ENCODE measurements at regions not wholly inside any gene's neighbourhood (a gene's known extent, or its start where the extent isn't known, plus 50 kb on each side); places are given as distances from the start of the nearest gene placed in this dataset.
"Not testable (repeated sequence)": the region's sequence is repeated elsewhere in the genome, so short reads cannot be mapped to it uniquely, and the experiment has no call there.

- not testable (repeated sequence) for DNase-seq
Measured at GRCh38 chr16:58878641-58879040, 144.5 kb upstream of the GOT2 start.

- no peak for DNase-seq
Measured at GRCh38 chr16:58866935-58867334, 132.8 kb upstream of the GOT2 start.

GRCh38 chr16:58863761-58864160 lies 129.6 kb upstream of the GOT2 start:
- DNase-seq = no peak

GRCh38 chr16:58863042-58863441 lies 128.9 kb upstream of the GOT2 start:
- no peak for DNase-seq

- no peak for DNase-seq
Measured at GRCh38 chr16:58862334-58863021, 128.4 kb upstream of the GOT2 start.

GRCh38 chr16:58859958-58860669 lies 126.0 kb upstream of the GOT2 start:
- DNase-seq = no peak

GRCh38 chr16:58858577-58858976 lies 124.5 kb upstream of the GOT2 start:
- DNase-seq = not testable (repeated sequence)

- no peak for DNase-seq
Measured at GRCh38 chr16:58855291-58855863, 121.3 kb upstream of the GOT2 start.

- no peak for DNase-seq
Measured at GRCh38 chr16:58853854-58854791, 120.0 kb upstream of the GOT2 start.

- DNase-seq = no peak
Measured at GRCh38 chr16:58850678-58851020, 116.5 kb upstream of the GOT2 start.

GRCh38 chr16:58850019-58850677 lies 116.0 kb upstream of the GOT2 start:
- no peak for DNase-seq

GRCh38 chr16:58848662-58849002 lies 114.5 kb upstream of the GOT2 start:
- no peak for DNase-seq

GRCh38 chr16:58847902-58848661 lies 114.0 kb upstream of the GOT2 start:
- no peak for DNase-seq

- not testable (repeated sequence) for DNase-seq
Measured at GRCh38 chr16:58846226-58846625, 112.1 kb upstream of the GOT2 start.

GRCh38 chr16:58843675-58844074 lies 109.6 kb upstream of the GOT2 start:
- no peak for DNase-seq

- DNase-seq = no peak
Measured at GRCh38 chr16:58842746-58843145, 108.6 kb upstream of the GOT2 start.

GRCh38 chr16:58842156-58842555 lies 108.0 kb upstream of the GOT2 start:
- DNase-seq = no peak

- no peak for DNase-seq
Measured at GRCh38 chr16:58837950-58838349, 103.8 kb upstream of the GOT2 start.

- DNase-seq = no peak
Measured at GRCh38 chr16:58836427-58836826, 102.3 kb upstream of the GOT2 start.

GRCh38 chr16:58832386-58832895 lies 98.3 kb upstream of the GOT2 start:
- DNase-seq = no peak

GRCh38 chr16:58831386-58831785 lies 97.3 kb upstream of the GOT2 start:
- no peak for DNase-seq

All from HCEC 1CT (cell line).